HG03432 (cell line): ENCODE measurements at regions not wholly inside any gene's neighbourhood (a gene's known extent, or its start where the extent isn't known, plus 50 kb on each side); places are given as distances from the start of the nearest gene placed in this dataset.

ENCODE experiments used
- ATAC-seq: cut with Tn5 transposase; IDR thresholded peaks from one replicate; pipeline ENCODE4 v1.9.1; 2021; ENCODE audit warnings: mild to moderate bottlenecking, moderate library complexity; ENCODE audit not compliant: unreplicated experiment

DNA sequence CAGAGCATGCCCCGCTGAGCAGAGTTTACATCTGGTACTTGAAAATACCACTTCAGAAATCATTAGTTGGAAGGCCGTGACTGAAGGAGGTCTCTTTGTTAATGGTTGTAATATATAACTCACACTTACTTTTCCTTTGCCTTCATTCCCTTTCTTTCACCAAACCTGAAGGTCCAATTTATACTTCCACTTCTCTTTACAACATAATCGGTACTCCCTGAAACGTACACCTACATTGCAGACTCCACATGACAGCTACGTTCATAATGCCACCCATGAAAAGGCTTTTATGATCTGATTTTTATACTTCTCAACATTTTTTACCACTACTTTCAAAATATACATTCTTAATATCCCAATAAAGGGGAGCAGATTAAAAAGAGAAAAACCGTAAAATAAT lies 298.7 kb downstream of the C4orf33 start:
- no peak for ATAC-seq

DNA sequence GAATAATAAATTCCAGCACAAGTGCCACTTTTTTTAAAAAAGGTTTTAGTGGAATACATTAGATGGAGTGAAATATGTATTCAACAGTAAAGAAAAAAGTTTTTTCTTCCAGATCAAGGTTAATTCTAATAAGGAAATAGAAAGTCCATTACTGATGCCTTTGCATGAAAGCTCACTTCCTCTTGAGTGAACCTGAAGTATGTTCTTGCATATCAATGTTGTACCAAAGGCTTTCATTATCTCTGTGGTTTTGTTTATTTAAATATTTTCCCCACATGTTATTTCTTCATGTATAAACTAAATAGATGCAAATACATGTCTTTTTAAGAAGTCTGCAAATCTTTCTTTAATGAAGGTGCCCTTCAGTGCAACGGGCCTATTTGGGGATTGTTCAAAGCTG lies 307.9 kb downstream of the C4orf33 start:
- ATAC-seq, result no peak

DNA sequence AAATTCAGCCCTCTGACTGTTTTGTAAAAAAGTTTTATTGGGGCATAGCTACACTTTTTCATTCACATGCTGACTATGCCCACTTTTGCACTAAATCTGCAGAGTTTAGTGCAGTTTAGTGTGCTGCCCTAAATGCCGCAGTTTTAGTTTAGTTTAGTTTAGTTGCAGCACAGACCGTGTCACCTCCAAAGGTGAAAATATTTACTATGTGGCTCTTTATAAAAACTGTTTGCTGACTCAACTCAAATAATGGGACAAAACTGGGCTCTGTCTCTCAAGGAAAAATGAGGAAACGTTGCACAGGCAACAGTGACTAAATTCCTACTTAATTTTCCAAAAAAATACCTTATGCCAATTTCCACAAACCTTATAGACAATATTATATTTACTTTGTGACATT lies 314.2 kb downstream of the C4orf33 start:
- ATAC-seq, result no peak

GRCh38 chr4:129415004-129415403 lies 319.1 kb downstream of the C4orf33 start:
- ATAC-seq, result no peak

- ATAC-seq, result no peak
Measured at GRCh38 chr4:129420637-129421036, 324.7 kb downstream of the C4orf33 start.

DNA sequence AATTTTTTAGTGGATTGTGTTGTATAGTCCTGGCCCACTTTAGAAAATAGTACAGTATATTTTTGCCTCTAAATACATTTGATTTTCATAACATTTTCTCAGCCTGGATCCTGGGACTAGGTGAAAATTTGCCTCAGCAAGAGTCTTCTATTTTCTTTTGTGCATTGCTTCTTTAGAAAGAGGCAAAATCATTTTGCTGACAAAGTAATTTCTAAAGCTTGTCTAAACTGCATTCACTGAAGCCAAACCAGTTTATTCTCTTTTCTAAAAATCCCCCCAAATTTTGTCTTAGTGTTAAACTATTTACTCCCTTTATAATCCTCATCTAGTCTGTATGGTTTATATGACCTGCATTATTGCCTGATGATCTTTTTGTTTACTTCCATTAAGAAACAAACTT lies 326.3 kb downstream of the C4orf33 start:
- no peak for ATAC-seq

DNA sequence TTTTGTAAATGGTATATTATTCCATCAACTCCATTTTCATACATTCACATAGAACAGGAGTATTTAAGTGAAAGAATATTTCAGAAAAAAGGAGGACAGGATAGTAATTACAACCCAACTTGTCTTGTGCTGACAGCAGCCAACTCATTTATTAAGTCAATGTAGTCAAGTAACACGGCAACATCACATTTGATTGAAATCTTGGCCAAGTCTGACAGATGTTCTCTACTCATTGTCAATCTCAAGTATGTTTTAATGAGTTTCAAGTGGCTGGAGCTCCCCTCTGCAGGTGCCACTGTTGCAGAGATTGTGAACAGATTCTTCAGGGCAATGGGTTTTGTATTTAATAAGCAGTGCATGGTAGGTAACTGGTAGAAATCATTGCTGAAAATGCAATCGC lies 332.5 kb downstream of the C4orf33 start:
- ATAC-seq, result no peak

GRCh38 chr4:129429581-129430320 lies 333.8 kb downstream of the C4orf33 start:
- ATAC-seq, result no peak

DNA sequence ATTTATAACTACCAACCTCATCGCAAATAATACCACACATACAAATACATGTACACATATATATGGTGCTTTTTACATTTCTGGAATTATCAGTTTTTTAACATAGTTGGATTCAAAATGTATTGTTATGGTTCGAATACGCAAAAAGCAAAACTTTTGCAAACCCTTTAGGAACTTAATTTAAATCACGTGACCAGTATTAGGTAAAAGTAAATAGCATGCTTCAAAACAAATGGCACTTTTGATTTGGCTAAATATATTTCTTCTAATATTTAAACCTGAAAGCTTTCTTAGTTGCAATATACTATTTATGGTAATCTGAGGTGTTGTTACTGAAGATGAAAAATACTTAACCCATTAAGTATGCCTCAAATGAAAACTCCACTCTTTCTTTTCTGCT lies 341.4 kb downstream of the C4orf33 start:
- ATAC-seq, result no peak

DNA sequence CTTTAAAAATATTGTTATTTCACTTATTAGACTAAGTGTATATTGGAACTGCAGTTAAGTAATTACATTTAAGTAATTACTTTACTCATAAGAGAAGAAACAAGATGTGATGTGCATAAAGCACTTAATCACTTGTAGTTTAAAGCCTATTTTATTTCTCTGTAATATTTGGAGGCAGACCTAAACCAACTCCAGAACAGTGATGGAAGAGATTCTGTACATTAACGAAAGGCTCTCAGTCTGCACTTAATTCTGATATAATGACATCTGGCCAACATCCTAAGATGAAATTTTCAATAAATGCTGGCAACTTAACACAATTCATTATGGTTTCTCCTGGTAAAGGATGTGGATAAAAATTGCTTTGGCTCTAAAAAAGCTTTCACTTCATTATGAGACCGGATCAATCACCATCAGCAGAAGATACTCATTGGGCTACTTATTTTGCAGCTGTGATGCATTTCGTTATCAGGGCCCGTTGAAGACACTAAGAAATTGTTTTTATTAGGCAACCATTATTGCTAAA lies 342.6 kb downstream of the C4orf33 start:
- no peak for ATAC-seq

GRCh38 chr4:129446074-129446473 lies 350.1 kb downstream of the C4orf33 start:
- ATAC-seq, result no peak

GRCh38 chr4:129453524-129454200 lies 357.7 kb downstream of the C4orf33 start:
- no peak for ATAC-seq

DNA sequence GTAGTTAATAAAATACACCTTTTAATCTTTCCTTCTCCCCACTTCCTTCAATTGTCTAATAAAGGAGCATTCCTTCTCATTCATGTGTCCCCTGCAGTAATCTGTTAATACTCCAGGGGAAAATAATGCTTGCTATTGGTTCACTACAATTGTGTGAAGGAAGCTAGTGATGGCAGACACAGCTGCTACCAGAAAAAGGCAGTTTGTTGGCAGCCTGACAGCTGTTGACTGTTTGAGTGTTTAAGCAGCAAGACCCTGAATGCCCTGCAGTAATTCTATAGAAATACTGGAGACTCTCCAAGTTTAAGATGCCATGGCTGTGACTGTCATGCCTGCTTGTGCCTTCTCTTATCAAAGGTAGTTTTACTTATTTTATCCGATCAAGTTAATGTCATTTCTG lies 359.5 kb downstream of the C4orf33 start:
- ATAC-seq, result no peak

- ATAC-seq, result no peak
Measured at GRCh38 chr4:129468624-129469023, 372.7 kb downstream of the C4orf33 start.

DNA sequence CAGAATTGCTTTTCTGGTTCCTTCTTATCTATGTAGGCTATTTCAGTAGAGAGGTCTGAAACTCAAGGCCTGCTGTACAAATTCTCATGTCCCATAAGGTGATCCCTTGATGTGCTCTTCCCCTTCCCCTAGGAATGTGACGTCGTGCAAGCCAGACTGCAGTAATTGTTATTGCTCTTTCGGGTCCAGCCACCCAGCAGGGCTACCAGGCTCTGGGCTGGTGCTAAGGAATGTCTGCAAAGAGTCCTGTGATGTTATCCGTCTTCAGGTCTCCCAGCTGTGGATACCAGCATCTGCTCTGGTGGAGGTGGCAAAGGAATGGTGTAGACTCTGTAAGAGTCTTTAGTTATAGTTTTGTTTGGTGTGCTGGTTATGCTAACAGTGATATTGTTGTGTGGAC lies 378.7 kb downstream of the C4orf33 start:
- ATAC-seq, result no peak

GRCh38 chr4:129481107-129481506 lies 385.2 kb downstream of the C4orf33 start:
- no peak for ATAC-seq

GRCh38 chr4:129488427-129488826 lies 392.5 kb downstream of the C4orf33 start:
- no peak for ATAC-seq

DNA sequence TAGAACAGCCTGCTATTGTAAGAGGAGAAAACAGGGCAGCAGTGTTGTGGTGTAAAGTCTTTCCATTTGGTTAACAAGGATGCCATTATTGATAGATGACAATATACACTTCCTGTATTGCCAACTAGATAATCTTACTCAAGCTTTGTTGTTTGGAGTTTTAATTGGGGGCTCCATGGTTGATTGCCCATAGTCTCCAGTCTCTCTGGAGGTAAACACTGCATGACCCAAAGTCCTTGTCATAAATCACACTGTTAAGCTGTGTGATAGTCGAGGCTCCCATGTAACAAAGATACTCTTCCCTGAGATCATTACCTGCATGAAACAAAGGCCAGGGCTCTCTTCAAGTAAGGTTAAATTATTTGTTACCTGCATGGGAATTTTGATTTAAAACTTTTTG lies 394.6 kb downstream of the C4orf33 start:
- no peak for ATAC-seq

DNA sequence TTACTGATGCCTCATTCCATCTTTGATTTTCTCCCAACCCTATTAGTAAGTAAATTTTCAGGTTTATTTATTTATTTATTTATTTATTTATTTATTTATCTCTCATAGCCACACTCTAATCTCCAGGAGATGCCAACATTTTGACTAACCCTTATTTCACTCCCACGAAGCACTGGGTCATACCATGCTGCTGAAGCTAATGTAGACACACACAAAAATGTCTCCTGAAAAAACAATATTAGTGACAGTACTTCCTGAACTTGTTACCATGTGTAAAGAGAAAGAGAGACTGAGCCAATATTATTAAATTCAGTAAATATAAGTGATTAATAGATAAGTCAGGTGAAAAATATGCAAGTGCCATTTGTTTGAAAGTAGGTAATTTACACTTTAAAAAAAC lies 402.7 kb downstream of the C4orf33 start:
- ATAC-seq, result no peak

- no peak for ATAC-seq
Measured at GRCh38 chr4:129514852-129515251, 418.9 kb downstream of the C4orf33 start.

- no peak for ATAC-seq
Measured at GRCh38 chr4:129515356-129515755, 419.4 kb downstream of the C4orf33 start.

GRCh38 chr4:129526812-129527211 lies 430.9 kb downstream of the C4orf33 start:
- no peak for ATAC-seq
